Activated CD8-positive, alpha-beta memory T cell treated with anti-CD3 and anti-CD28 coated beads, Interleukin-2, amount 50 U/mL, for 1 hour (primary cell): ENCODE measurements at regions not wholly inside any gene's neighbourhood (a gene's known extent, or its start where the extent isn't known, plus 50 kb on each side); places are given as distances from the start of the nearest gene placed in this dataset.
"Not testable (repeated sequence)": the region's sequence is repeated elsewhere in the genome, so short reads cannot be mapped to it uniquely, and the experiment has no call there.

ENCODE experiments used
- DNase-seq: peaks from one replicate; pipeline ENCODE4 v3.0.0-alpha.2; 2020; ENCODE audit errors: extremely low read depth

- no peak for DNase-seq
Observed at GRCh38 chr2:172259827-172260226, 157.1 kb upstream of the DLX2 start.

DNA sequence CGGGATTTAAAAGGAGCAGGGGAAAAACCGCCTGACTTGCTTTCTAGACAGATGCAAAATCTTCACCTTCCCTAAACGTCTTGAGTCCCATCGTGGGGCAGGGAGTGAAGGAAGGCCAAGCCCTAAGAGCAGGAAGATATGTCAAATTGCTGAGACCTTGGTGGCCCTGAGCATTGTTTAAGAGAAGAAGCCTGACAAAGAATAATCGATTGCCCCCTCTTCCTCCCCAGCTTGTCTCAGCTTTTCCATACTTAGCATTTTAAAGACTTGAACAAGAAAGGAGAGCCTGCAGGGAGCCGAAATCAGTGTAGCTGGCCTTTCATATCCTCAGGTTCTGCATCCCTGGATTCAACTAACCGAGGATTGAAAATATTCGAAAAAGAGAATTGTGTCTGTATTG, 157.6 kb upstream of the DLX2 start:
- no peak for DNase-seq

DNA sequence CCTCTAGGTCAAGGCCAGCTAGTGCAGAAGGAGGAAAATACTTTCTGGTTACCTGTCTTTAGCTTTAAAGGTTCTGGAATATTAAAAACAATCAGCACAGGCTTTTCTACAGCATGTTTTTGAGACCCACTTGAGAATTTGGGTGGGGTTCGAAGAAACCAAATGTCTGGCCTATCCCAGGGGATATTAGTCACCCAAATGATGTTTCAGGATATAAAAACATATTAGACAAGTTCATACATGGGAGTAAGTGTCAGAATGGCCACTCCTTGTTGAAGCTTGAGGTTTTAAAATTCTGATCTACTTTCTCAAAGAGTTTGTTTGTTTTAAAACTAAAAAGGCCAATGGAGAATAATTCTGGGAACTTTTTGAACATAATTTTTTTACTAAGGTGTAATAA, 158.6 kb upstream of the DLX2 start:
- DNase-seq, result no peak

DNA sequence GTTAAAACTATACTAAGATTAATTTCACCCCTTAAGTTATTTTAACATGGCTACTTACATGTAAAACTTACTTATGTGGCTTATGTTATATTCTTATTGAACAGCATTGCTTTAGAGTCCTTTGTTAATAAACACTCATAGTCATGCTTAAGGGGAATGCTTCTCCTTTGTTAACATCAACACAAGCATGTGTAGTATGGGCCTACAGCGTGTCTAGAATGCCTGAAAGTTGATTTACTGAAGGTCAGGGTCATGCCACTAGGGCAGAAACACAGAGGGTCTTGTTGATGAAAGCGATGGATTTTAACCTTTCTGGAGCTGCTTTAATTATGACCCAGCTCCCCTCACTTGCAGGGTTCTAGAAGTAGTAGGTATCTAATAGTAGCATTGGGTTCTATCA, 159.8 kb upstream of the DLX2 start:
- DNase-seq, result no peak

DNA sequence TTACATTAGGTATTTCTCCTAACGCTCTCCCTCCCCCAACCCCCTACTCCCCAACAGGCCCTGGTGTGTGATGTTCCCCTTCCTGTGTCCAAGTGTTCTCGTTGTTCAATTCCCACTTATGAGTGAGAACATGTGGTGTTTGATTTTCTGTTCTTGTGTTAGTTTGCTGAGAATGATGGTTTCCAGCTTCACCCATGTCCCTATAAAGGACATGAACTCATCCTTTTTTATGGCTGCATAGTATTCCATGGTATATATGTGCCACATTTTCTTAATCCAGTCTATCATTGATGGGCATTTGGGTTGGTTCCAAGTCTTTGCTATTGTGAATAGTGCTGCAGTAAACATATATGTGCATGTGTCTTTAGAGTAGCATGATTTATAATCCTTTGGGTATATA, 162.1 kb upstream of the DLX2 start:
- DNase-seq, result not testable (repeated sequence)

GRCh38 chr2:172269507-172270244, 157.7 kb upstream of the ITGA6 start:
- not testable (repeated sequence) for DNase-seq

DNA sequence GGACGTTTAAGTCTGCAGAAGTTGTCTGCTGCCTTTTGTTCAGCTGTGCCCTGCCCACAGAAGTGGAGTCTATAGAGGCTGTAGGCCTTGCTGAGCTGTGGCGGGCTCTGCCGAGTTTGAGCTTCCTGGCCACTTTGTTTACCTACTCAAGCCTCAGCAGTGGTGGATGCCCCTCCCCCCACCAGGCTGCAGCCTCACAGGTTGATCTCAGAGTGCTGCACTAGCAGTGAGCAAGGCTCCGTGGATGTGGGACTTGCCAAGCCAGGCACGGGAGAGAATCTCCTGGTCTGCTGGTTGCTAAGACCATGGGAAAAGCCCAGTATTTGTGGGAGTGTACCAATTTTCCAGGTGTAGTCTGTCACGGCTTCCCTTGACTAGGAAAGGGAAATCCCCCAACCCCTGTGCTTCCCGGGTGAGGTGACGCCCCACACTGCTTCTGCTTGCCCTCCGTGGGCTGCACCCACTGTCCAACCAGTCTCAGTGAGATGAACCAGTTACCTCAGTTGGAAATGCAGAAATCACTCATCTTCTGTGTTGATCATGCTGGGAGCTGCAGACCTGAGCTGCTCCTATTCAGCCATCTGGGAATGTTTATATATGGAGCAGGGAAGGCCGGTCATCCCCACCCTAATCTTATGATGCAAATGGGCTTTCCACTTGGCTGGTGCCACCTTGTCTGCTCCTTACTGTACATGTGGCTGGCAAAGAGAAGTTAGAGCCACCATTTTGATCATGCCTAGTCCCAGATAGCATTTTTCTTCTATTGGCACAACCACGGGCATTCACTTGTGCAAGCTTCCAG, 156.9 kb upstream of the ITGA6 start:
- DNase-seq, result no peak

DNA sequence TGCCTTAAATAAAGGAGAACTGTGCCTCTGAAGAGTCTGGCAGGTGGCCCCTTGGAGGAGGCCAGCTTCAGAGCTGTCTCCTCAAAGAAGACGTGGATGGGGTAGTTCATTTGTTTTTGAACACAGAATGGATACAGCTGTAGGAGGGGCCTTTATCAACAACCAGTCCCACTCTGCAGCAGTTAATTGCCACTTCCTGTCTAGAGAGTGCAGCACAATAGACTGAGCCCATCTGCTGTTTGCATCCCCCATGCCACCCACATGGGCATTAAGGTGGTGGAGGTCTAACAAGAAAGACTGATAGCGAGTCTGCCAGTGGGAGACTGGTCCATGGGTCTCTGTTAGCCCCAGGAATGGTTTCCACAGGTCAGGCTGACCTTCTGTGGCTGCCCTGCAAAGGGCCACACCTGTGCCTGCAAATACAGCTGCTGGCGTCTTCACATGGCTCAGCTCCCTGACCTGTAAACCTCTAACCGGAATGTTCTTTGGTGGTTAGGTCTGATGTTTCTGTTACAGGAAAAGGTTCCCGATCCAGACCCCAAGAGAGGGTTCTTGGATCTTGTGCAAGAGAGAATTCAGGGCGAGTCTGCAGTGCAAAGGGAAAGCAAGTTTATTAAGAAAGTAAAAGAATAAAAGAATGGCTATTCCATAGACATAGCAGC, 153.3 kb upstream of the ITGA6 start:
- no peak for DNase-seq

GRCh38 chr2:172275239-172275638, 152.1 kb upstream of the ITGA6 start:
- DNase-seq, result no peak

GRCh38 chr2:172276961-172277360, 150.4 kb upstream of the ITGA6 start:
- no peak for DNase-seq

DNA sequence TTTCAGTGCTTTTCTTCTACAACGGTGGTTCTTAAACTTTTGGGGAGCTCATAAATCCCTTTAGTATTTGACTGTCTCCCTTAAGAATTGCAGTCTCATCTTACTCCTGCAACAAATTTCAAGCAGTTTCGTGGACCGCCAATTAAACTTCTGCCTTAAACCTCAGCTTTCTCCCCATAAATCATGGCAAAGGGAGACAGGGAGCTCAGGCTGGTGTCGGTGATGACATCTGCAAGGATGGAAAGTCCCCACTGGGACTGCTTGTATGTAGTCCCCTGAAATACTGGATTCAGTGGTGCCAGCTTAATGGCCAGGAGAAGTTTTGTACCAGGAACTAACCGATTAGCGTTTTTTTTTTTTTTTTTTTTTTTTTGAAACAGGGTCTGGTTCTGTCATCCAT, 148.7 kb upstream of the ITGA6 start:
- DNase-seq, result no peak

- DNase-seq, result no peak
Observed at GRCh38 chr2:172279214-172279613, 148.2 kb upstream of the ITGA6 start.

DNA sequence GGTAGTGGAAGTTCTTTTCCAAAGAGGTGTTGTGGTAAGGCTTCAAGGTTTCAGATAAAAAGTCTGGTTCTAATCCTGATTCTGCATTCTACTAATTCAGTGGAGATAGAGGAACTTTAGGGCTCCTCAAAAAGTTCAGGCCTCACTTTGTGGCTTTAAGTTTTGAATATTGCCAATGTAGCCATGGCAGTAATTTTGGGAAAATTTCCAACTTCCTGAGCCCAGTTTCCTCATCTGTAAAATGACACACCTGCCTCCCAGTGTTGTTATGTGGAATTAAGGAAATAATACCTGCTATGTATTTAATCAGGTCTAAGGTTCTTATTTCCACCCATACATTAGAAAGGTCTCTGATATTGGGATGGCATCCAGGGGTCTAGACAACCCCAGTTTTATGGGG, 147.6 kb upstream of the ITGA6 start:
- no peak for DNase-seq

DNA sequence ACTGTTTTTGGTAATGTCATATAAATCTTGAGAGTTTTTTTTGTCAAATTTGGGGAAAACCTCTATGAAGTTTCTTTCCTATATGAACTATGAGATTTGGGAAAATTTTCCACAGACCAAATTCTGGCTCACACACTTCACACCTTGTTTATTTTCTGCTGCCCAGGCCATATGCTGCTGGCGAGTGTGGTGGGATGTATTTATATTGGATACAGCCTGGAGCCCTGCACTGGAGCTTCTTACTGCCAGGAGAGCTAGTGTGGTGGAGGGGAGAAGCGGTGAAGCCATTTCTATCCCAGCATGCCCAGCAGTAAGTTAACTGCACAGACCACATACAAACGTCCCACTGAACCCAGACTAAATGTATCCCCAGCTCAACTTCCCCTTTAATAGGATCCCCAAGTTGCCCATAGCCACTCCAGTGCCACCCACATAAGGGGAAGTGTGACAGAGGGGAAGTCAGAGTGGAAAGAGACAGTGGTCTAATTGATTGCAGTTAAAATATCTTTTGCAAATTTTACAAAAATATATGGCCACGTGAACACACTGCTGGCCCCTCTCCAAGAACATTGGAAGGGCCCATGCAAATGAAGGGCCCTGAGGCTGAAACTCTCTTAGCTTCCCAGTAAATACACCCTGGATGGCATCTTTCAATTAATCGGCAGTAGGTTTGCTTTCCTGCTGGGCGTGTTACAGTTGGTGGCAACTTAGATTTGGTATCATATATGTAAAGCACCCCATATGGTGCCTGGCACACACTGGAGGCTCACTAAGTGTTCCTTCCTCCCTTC, 146.6 kb upstream of the ITGA6 start:
- no peak for DNase-seq

DNA sequence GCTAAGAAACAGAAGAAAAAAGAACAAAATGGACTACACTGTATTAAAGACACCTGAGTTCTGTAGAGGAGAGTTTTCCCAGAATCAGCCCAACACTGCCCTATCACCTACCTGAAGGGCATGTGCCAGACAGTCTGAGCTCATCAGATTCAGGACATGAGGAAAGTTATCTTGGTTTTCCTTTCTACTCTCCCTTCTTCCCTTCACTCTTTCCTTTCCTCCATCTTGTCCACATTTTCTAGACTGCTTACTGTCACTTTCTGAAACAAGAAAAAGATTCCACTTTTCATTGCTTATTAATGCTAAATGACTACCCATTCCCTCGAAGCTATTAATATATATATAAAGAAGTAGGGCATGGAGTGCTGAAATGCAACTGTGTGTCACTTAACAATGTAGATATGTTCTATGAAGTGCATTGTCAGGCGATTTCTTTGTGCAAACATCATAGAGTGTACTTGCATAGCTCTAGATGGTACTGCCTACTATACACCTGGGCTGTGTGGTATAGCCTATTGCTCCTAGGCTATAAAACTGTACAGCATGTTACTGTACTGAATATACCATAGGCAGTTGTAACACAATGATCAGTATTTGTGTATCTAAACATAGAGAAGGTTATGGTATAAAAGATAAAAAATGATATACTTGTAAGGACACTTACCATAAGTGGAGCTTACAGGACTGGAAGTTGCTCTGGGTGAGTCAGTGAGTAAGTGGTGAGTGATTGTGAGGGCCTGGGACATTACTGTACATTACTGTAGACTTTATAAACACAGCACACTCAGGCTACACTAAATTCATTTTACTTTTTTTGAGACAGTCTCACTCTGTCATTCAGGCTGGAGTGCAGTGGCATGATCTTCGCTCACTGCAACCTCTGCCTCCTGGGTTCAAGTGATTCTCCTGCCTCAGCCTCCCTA, 145.5 kb upstream of the ITGA6 start:
- no peak for DNase-seq

- DNase-seq, result no peak
Observed at GRCh38 chr2:172282944-172283343, 144.4 kb upstream of the ITGA6 start.

GRCh38 chr2:172283476-172283875, 143.9 kb upstream of the ITGA6 start:
- no peak for DNase-seq

- DNase-seq, result no peak
Observed at GRCh38 chr2:172284209-172284608, 143.2 kb upstream of the ITGA6 start.

GRCh38 chr2:172285010-172285621, 142.3 kb upstream of the ITGA6 start:
- no peak for DNase-seq

GRCh38 chr2:172285760-172286159, 141.6 kb upstream of the ITGA6 start:
- no peak for DNase-seq
